NCI-H524 treated with DMSO at 0.1 percent for 48 hours (cell line): ENCODE measurements at regions not wholly inside any gene's neighbourhood (a gene's known extent, or its start where the extent isn't known, plus 50 kb on each side); places are given as distances from the start of the nearest gene placed in this dataset.

ENCODE experiments used
- DNase-seq: peaks from one replicate; lab custom pipeline; 2025; lab: John Stamatoyannopoulos, UW

- no peak for DNase-seq
Measured at GRCh38 chr12:105850103-105850968, 288.4 kb downstream of the NUAK1 start.

DNA sequence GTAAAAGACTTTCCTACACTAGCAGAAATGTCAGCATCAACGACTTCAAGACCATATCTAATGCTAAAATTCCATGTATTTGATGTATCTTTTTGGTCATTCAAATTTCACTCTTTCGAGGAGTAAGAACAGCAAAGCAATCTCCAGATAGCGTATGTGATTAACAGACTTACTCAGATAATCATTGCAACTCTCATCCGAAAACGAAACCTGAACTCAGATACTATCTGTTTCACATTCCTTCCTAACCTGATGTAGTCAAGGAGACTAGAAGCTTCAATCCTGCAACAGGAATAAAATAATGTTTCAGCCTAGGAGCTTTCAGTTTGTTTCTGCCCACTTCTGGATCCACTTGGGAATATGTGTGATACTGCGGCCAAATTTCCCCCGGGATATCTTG lies 286.3 kb downstream of the NUAK1 start:
- DNase-seq = no peak

GRCh38 chr12:105852951-105853350 lies 285.8 kb downstream of the NUAK1 start:
- no peak for DNase-seq

DNA sequence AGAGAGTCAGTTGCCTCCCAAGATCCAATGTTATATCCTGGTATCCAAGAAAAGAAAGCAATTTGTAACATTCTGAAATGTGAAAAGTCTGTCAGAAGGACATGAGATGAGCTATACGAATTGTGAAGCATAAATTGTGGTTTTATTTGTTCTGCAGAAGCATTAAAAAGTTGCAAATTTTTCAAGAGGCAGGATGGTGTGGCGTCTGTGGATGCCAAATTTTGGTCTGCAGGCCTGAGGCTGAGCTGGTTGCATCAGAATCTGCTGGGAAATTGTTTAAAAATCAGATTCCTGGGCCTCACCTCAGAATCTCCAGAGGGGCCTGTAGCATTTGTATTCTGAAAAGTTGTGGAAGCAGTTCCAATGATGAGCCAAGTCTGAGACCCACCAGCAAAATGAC lies 284.7 kb downstream of the NUAK1 start:
- no peak for DNase-seq

DNA sequence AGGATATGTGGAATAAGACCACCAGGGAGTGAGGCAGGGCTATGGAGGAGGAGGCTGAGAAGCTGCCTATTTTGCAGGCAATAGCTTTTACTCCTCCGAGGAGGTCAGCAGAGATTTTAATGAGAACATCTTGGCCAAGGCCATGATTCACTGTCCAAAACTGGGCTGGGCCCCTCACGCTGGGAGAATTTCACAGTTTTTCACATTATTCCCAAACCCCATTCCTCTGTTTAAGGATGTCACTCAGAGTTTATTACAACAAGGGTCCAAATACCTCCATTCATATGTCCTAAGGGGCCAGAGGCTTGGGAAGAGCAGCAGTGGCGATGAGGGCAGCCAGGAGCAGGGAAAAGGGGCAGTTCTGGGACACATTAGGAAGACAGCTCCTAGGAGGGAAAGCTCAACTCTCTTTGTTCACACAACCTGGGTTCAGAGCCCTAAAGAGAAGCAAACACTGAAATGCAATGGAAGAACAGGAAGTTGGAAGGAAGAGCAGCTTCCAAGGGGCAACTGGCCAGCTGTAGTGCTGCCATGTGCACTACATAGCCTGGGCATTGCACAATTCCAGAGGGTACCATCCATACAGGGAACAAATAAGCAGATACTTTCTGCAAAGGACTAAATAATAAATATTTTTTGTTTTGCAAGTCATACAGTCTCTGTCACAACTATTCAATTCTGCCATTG lies 283.2 kb downstream of the NUAK1 start:
- DNase-seq = no peak

- DNase-seq = no peak
Measured at GRCh38 chr12:105856048-105856405, 282.7 kb downstream of the NUAK1 start.

- no peak for DNase-seq
Measured at GRCh38 chr12:105858981-105859710, 279.6 kb downstream of the NUAK1 start.

GRCh38 chr12:105860561-105861207 lies 278.1 kb downstream of the NUAK1 start:
- DNase-seq = no peak

DNA sequence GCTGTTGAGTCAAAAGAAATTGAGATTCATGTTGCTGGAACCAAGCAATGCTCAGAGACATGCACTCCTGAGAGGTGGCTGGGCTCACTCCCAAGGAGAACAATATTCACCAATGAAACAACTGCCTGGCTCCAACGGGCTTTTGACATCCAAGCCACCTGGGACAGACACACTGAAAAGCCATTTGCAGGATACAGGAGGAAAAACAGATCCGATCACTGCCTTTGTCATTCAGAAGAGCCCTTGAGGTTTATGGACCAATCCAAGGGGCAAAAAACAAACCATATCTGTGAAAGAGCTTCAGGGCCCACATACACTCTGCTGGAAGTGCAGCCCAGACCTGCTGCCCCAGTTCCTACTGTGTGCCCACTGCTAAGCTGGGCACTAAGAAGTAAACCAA lies 277.5 kb downstream of the NUAK1 start:
- DNase-seq = no peak

- no peak for DNase-seq
Measured at GRCh38 chr12:105862163-105862821, 276.5 kb downstream of the NUAK1 start.

GRCh38 chr12:105864316-105864715 lies 274.4 kb downstream of the NUAK1 start:
- DNase-seq = no peak

GRCh38 chr12:105864901-105865300 lies 273.9 kb downstream of the NUAK1 start:
- no peak for DNase-seq

DNA sequence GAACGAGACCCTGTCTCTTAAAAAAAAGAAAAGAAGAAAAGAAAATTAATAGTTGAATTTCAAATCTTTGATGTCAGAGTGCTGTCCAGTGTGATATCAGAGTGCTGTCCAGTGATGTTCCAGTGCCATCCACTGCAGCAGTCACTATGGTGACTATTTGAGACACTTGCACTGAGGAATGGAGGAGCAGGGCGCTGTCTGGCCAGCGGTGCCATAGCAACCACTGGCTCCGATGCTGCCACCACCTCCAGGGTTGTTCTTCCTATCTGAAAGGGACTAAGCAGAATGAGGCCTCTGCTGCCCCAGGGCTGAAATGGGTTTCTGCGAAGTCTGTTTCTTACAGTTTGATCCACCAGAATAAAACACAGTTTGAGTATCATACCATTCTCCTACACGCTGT lies 272.9 kb downstream of the NUAK1 start:
- no peak for DNase-seq

DNA sequence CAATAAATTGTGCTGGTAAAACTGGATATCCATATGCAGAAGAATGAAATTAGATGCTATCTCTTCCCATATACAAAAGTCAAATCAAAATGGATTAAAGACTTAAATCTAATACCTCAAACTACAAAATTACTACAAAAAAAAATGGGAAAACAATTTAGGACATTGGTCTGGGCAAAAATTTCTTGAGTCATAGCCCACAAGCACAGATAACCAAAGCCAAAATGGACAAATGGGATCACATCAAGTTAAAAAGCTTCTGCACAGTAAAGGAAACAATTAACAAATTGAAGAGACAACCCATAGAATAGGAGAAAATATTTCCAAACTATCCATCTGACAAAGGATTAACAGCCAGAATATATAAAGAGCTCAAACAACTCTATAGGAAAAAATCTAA lies 264.6 kb downstream of the NUAK1 start:
- DNase-seq = no peak

- DNase-seq = no peak
Measured at GRCh38 chr12:105876396-105876927, 262.3 kb downstream of the NUAK1 start.

DNA sequence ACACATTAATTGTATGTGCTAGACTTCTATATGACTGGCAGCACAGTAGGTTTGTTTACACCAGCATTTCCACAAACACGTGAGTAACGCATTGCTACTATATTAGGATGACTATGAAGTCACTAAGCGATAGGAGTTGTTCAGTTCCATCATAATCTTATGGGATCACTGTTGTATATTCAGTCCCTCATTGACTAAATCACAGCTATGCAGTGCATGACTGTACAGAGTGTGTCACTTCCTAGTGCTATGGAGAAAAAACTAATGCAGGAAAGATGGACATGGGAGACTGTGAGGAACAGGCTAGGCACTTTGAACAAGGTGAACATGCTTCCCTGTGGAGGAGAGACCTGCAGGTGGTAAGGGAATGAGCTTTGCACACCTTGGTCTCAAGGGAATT lies 259.8 kb downstream of the NUAK1 start:
- no peak for DNase-seq

DNA sequence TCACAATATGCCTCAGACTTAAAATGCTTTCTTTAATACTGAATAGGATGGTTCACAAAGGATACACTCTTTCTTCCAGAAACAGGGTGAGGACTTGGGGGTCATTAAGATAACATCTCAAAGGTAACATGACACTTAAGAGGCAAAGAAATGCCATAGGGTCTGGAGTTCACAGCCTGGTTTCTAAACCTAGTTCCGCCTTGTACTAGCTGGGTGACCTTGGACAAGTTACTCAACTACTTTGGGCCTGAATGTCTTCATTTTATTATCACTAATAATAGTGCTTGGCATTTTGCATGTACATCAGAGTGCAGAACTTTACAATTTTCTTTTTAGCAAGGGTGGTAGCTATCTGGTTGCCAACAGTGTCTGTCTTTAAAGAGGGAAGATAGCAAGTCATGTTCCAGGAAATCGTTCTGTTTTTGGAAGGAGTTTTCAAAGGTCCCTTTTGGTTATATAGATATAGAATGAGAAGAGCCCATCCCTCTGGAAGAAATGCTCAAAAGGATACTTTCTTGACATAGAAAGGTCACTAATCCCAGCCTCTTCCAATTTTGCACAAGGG lies 257.8 kb downstream of the NUAK1 start:
- no peak for DNase-seq

DNA sequence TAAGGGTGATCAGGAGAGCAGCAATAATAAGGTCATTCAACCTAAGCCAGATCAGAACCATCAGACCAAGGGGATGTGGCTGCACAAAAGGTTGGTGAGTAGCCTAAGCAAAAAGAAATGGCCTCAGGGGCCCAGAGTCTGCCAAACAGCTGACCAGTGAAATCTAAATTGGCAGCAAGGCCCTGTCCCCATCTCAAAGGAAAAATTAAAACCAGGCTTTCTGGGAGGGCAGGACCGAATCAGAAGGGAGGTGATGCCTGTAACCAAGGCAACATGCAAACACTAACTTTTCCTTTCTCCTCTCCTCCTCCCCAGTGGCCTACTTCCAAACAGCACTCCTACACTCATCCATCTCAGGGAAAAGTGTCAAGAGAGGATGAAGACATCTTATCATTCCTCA lies 256.4 kb downstream of the NUAK1 start:
- no peak for DNase-seq

GRCh38 chr12:105887131-105887530 lies 251.6 kb downstream of the NUAK1 start:
- no peak for DNase-seq

DNA sequence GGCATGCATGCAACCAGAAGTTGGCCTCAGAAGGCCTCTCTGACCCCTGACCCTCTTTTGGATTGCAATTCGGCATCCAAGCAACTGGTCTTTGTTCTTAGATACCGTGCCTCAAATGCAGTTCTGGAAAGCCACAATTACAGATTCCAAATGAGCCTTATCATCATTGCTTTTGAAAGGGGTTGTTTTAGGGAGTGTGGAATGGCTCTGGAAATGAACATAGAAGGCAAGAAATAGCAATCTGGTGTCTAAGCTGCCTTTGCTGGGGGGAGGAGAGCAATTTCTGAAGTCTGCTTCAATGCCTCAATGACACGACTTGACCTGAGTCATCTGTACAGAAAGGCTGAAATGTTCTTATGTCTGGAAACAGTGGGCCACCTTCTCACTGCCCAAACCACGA lies 250.1 kb downstream of the NUAK1 start:
- no peak for DNase-seq

- DNase-seq = no peak
Measured at GRCh38 chr12:105892362-105892910, 246.3 kb downstream of the NUAK1 start.
